ENCODE measurements at regions not wholly inside any gene's neighbourhood (a gene's known extent, or its start where the extent isn't known, plus 50 kb on each side); places are given as distances from the start of the nearest gene placed in this dataset.
"Not testable (repeated sequence)": the region's sequence is repeated elsewhere in the genome, so short reads cannot be mapped to it uniquely, and the experiment has no call there.

DNA sequence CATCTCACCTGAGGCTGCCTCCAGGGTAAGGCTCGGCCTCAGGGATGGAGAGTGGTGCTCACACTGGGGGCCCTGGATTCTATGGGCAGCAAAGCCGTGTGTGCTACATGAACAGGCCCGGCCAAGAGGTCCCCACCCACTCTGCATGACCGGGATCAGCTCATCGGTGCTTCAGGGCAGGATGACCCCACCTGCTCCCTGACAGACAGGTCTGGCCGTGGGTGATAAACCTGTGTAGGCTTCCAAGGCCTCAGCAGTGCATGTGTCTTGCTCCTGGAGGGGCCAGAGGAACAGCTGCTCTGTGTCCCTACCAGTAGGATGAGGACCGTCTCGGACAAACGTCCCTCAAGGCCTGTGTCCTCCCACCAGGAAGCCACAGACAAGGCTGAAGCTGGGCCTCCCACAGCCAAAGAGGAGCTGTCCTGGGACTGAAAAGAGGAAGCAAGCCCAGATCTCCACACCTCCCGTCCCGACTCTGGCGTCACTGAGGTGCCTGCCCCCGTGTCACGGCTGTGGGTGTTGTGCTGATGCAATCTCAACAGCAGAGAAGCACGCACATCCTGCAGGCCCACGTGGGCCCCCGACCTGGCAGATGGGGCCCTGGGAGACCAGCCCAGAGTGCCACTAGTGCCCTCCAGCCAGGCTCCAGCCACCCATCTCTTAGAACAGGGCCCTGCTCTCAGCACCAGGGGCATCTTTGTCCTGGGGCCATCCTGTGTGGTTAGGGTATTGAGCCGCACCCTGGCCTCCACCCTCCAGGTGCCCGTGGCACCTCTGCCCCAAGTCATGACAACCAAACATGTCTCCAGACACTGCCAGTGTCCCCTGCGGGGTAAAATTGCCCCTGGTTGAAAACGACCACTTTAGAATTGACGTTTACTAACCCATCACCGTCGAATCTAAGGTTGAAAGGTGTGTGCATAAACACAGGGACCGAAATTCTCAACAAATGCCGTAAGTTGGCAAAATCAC is 5455.9 kb upstream of the TPTE start:
- DNase-seq (ENCODE audit: low read depth in 2 of 2, low spot score in 1 of 2), result peak; percentile 30 to 65

DNA sequence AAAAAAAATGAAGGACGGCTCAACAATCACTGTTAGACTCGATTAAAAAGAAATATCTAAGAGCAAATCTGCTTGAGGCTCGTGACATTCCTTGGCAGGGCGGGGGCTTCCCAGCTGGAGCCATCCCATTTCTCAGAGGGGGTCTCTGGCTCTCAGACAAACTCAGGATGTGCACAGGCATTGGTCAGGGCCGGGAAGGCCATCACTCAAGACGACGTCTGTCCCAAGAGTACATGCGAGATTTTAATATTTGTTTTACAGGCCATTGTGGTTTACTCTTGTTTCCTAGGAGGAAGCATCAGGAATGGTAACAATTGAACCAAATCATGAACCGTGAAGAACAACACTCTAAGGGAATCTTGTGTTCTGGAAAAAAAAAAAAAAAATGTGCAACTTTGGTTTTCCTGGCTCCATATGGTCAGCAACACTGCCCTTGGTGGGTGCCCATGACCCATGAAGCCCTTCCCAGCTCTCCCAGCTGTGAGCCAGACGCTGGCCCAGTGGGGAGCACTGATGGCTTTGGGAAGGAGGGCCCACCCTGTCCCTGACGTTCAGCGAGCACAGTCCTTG is 5454.6 kb upstream of the TPTE start:
- not testable (repeated sequence) for DNase-seq (ENCODE audit: low read depth in 2 of 2, low spot score in 1 of 2)

DNA sequence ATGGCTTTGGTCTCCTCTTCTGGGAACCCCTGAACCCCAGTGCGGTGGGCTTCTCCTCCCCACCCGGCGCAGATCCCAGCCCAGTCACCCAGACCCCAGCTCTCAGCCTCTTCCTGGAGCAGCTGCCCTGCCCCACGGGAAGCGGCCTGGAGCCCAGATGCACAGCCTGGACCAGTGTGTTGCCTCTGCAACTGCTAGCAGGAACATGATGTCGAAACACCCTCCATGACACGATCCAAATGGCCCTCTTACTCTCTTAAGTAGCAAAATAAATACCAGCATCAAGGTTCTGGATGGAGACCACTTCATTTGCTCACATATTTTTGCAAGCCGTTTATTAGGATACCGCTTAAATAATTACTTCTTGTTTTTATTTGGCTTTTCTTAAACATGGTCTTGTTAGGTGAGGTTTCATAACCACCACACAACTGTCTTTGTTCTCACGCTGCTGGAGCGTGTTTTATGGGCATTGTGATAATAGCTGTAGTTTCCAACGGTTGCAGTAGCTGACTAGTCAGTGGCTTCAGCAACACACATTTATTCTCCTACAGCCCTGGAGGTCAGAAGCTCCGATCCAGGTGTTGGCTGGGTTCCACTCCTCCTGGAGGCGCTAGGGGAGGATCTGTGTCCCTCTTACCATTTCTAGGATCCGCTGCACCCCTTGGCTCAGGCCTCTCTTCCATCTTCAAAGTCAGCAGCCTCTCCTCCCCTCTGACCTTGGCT is 5453.9 kb upstream of the TPTE start:
- DNase-seq (ENCODE audit: low read depth in 2 of 2, low spot score in 1 of 2), result not testable (repeated sequence)

DNA sequence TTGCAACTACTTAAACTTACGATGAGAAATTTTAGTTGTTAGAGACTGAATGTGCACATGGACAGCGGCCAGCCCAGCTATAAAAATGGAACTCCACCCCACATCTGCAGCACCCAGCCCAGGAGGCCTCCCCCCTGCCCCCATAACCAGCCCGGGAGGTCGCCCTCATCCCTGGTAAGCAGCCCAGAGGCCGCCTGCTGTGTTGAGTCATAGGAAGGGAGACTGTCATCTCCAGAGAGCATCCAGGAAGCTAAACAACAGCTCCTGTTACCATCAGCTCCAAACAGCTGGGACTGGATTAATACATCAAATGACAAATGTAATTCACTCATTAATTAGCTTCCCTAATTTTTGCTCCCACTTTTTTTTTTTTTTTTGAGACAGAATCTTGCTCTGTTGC is 5452.7 kb upstream of the TPTE start:
- not testable (repeated sequence) for DNase-seq (ENCODE audit: low read depth in 2 of 2, low spot score in 1 of 2)

DNA sequence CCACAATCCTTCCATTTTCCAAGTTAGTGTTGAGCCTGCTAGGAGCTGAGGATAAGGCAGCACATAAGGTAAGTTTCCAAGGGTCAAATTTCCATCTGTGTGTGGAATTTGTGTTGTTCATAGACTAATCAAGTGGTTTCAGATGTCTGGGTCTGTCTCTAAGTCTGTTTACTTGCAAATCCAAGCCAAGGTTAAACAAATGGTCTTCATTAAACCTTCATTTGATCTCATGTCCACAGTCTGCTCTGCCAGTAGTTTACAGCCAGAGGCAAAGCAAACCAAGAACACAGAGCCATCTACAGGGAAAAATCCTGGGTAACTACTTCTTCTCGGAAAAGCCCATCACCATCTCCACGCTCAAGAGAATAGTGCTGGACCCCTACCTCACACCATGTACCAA is 5450.2 kb upstream of the TPTE start:
- DNase-seq (ENCODE audit: low read depth in 2 of 2, low spot score in 1 of 2), result not testable (repeated sequence)

DNA sequence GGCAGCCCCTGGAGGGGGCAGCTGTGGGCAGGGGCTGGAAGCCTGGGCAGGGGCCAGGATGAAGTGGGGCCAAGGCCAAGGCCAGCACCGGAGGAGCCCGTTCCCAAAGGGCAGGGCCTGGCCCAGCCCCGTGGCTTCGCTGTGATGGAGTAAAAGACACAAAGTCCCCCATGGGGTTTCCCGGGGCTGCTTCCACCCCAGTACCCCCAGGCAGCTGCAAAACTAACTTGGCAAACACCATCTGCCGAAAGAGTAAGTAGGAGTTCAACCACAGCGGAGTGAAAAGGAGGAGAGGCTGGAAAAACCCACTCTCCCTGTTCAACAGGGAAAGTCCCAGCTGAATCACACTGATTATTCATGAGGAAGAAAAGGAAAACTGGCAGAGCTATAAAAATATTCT is 5444.5 kb upstream of the TPTE start:
- not testable (repeated sequence) for DNase-seq (ENCODE audit: low read depth in 2 of 2, low spot score in 1 of 2)

DNA sequence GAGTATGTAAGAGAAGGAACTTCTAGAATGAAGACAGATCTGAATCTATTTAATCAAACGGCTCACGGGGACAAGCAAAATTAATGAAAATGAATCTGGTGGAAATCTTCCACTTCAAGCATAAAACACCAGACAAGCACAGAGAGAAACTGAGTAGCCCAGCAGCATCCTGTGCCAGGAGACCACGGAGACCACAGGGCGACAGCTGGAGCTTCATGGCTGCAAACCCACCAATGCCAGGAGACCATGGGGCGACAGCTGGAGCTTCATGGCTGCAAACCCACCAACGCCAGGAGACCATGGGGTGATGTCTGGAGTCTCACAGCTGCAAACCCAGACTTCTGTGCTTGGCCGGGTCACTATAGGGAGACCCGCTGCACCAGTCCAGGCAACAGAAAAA is 5442.0 kb upstream of the TPTE start:
- not testable (repeated sequence) for DNase-seq (ENCODE audit: low read depth in 2 of 2, low spot score in 1 of 2)

DNA sequence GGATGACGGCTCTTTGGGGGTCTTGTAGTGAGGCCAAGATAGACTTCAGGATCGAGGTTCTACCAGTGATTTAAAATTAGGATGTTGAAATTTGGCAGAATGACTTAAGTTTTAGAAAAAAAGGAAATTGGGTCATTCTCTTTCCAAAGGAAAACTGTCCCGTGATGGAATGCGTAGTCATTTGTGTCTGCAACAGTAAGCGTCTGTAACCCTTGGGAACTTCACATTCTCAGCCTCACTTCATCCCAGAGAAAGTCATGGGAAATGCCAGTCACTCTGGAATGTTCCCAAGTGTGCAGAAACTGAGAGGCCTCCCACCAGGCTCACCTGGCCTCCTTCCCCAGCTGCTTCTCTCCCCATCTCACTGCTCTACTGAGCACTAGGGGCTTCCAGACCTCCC is 5441.4 kb upstream of the TPTE start:
- DNase-seq (ENCODE audit: low read depth in 2 of 2, low spot score in 1 of 2), result not testable (repeated sequence)

DNA sequence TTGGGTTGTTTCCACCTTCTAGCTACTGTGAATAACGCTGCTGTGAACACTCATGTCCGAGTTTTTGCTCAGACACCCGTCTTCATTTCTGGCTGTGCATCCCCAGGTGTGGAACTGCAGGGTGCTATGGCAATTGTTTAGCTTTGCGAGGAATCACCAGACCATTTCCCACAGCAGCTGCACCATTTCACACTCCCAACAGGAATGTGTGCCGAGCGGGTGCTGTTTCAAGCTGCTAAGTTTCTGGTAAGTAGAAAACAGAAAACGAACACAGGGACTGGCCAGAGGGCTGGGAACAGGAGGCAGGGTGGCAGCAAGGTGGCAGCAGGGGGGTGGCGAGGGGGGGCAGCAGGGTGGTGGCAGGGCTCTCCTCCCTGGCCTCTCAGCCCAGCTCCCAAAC is 5437.1 kb upstream of the TPTE start:
- DNase-seq (ENCODE audit: low read depth in 2 of 2, low spot score in 1 of 2), result not testable (repeated sequence)

DNA sequence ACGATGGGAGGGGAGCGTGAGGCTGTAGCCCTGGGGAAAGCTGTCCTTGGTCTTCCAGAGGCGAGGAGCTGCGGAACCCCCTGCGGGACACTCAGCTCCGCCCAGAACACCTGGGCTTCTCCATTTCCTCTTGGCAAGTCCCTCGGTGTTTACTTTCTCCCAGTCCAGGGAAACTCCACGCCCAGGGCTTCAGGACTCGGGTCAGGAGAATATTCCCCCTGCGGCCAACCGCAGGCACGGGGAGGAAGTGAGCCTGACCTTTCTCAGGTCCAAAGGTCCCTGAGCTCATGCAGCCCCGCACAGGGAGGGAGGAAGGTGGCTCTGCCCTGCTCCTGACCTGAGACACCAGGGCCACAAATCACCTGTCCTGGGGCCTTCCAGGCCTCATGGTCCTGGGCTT is 5435.9 kb upstream of the TPTE start:
- not testable (repeated sequence) for DNase-seq (ENCODE audit: low read depth in 2 of 2, low spot score in 1 of 2)

DNA sequence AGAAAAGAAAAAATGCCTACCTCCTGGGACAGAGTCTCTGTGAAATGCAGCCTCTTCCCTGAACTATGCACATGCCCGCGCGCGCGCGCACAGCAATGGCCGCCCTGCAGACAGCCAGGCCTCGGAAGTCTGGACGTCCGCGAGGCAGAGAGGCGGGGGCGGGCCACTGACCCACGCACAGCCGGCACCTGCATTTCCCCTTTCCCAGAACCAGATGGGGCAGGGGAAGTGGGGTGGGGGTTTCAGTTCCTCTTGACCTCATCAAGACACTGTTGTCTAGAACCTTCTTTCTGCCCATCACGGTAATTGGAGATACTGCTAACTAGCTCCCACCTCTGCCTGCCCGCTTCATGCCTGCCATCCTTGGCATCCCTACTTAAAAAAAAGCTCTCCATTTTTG is 5435.0 kb upstream of the TPTE start:
- DNase-seq (ENCODE audit: low read depth in 2 of 2, low spot score in 1 of 2), result not testable (repeated sequence)

DNA sequence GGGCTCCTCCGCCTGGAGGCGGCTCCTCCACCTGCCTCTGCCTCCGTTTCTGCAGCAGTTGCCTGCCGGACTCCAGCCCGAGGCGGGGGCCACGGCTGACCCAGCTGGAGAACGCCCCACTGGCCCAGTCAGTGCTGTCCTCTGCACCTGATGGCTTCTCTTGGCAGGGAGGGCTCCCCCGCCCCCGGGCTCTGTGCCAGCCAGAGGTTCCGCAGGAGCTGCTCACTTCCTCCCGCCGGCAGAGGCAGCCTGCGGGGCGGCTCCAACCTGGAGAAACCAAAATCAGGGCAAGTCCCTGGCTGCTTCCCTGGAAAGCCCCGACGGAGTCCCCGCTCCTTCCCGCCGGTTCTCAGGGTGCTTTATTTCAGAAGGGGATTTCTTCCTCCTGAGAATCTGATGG is 5432.6 kb upstream of the TPTE start:
- DNase-seq (ENCODE audit: low read depth in 2 of 2, low spot score in 1 of 2), result not testable (repeated sequence)

DNA sequence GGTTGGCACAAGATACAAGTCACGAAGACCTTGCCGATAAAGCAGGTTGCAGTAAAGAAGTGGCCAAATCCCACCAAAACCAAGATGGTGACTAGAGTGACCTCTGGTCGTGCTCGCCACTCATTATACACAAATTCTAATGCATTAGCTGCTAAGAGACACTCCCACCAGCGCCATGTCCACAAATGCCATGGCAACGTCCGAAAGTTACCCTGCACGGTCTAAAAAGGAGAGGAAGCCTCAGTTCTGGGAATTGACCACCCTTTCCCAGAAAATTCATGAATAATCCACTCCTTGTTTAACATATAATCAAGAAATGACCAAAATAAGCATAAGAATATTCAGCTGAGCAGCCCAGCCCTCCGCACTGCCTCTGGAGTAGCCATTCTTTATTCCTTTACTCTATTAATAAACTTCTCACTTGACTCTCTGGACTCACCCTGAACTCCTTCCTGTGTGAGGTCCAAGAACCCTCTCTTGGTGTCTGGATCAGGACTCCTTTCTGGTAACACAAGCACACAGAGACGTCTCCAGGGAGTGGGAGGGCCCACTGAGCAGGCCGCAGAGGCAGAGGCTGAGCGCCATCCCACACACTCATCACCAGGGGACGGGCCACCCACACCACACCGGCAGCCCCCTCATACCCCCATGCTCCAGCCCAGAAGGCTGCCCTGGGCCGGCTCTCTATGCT is 5431.8 kb upstream of the TPTE start:
- not testable (repeated sequence) for DNase-seq (ENCODE audit: low read depth in 2 of 2, low spot score in 1 of 2)

DNA sequence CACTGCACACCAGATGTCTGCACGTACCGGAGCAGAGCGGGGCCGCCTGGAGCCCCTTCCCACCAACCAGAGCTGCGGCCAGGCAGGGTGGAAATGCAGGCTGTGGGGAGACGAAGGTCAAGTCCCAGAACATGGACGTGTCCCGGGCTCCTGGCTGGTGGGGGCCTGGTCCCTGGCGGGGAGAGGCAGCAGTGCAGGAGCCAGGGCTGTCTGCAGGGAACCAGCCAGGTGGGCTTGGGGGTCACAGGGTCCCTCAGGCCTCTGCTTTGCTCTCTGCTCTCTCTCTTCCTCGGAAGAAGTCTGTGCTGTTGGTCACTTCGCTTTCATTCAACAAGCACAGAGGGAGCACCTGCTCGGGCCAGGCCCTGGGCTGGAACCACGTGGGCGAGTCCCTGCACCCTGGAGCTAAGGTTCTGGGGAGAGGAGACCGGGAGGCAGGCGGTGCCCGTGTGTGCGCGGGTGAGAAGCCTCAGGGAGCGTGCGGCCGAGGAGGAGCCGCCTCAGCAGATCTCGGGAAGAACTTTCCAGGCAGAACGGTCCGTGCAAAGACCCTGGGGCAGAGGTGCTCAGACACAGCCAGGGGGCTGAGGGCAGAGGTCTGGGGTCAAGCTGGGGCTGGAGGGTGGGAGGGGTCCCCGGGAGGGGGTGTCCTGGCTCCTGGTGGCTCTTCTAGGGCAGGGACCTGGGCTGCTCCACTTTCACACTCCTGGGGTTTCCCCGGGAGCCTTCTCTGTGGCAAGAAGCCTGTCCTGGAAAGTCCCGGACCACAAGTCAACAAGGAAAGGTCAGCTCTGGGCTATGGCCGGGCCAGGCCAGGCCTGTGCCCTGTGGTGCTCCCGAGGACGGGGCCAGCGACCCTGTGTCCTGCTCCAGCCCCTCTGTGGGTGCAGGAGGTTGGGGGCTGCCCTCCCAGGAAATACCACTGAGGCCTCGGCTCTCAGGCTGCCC is 5431.0 kb upstream of the TPTE start:
- not testable (repeated sequence) for DNase-seq (ENCODE audit: low read depth in 2 of 2, low spot score in 1 of 2)

DNA sequence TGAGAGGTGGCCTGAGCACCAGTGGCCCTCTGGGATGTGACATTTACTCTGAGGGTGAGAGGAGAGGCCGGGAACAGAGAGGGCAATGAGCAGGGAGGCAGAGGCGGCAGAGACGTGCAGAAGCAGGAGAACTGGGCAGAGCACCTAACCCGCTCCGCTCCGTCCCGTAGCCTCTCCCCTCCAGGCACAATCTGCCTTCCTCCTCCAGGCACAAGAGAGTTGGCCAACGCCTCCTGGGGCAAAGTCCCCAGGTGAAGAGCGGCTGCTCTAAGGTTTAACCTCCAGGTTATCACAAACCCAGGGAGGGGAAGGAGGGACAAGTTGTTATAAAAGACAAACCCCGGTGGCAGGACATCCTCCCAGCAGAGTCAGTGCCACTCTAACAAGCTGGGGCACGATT is 5430.1 kb upstream of the TPTE start:
- not testable (repeated sequence) for DNase-seq (ENCODE audit: low read depth in 2 of 2, low spot score in 1 of 2)

DNA sequence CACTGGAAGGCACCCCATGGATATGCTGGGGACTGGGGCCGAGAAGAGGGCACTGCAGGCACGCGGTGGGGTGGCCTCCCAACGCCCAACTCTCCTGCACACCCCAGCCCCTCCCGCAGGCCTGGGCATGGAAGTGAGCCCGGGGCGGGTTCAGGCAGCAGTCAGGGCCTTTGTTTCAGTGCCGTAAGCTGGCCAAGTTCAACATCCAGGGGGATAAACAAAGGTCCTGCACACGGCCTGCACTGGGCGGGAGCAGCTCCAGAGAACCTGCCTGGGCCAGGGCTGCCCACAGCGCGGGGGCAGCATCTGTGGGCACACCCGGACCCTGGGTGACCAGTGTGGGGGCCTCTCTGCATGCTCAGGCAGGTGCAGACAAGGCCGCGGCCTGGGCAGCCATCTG is 5425.8 kb upstream of the TPTE start:
- DNase-seq (ENCODE audit: low read depth in 2 of 2, low spot score in 1 of 2), result not testable (repeated sequence)

DNA sequence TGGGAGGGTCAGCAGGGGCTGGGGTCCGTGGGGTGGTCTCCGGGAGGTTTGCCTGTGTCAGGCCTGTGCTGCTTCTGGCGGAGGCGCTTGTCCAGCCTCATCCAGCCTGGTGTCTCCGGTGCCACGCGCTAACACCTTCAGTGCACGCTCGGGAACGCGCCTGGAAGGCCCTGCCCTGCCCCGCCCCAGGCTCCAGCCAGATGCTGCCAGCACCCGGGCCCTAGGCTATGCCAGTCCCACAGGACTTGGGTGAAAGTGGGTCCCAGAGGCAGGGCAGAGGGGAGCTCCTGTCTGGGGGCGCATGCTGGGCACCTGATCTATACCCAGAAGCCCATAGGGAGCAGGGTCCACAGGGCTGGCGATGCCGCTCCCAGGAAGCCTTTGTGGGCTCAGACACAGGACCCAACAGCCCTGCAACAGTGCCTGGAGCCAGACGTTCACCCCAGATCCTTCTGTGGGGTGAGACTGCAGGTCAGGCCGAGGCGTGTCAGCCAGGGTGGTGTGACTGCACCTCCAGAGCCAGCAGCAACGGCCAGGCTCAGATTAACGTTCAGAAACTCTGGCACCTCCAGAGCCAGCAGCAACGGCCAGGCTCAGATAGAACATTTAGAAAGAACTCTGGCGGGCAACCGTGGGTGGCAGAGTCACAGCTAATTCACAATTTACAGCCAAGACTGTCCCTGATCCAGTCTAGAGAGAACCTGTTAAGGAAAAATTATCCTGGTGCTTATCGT is 5423.2 kb upstream of the TPTE start:
- not testable (repeated sequence) for DNase-seq (ENCODE audit: low read depth in 2 of 2, low spot score in 1 of 2)

DNA sequence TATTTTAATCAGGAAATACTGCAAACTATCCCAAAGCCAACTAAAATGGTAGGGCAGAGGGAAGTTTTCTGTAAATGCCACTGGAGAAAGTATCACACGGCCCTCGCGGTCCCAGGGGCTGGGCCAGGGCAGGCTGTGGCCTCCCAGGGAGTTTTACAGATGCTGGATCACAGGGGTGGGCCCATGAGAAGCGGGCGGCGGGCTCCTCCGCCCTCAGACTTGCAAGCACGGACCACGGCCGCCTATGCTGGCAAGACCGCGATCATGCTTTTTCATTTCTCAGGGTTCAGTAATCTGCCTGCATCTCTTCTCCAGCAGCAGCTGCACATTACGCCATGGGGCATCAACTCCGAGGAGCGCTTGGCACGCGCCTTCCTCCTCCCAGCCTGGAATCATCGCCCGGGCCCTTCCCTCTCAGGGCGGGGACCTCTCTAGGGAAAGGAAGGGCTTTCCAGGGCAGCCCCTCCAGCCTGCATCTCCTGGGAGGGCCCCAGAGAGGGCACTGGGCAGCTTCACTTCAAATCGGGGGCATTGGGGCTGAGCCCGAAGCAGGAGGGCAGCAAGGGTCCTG is 5420.7 kb upstream of the TPTE start:
- DNase-seq (ENCODE audit: low read depth in 2 of 2, low spot score in 1 of 2), result not testable (repeated sequence)

DNA sequence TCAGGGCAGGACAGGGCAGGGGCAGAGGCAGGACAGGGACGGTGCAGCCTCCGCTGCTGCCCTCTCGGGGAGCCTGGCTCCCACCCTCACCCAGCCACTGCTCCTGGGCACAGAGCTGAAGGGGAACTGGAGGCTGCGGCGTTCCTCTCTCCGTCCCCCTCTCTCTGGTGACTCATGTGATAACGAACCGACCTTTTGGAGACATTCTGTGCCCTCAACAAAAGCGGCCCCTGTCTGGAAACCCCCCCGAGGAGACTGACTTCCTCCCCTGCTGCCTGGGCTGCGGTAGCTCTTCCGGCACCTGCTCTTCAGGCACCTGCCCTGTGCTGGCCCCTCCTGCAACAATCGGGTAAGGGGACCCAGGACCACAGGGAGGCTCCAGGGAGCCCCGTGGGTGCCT is 5419.6 kb upstream of the TPTE start:
- DNase-seq (ENCODE audit: low read depth in 2 of 2, low spot score in 1 of 2), result peak; percentile 56 to 70
